ENCODE measurements at regions not wholly inside any gene's neighbourhood (a gene's known extent, or its start where the extent isn't known, plus 50 kb on each side); places are given as distances from the start of the nearest gene placed in this dataset.

DNA sequence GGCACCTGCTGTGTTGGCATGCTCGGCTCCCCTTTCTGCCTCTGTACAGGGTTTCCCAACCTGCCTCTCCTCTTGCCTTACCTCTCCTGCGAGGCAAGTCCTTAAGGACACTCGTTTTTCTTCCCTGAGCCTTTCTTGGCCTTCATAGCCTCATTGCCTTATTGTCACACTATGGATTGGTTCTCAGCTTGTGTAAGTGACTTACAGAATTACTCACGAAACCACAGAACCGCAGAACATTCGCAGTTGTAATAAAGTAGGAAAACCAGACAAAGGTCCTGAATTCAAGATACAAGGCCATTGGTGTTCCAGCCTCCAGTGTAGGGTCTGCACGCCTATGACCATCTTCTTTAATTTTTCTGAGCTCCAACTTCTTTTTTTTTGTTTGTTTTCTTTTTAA lies 317.6 kb upstream of the SMIM21 start:
- TF ChIP-seq, protein P1, sequence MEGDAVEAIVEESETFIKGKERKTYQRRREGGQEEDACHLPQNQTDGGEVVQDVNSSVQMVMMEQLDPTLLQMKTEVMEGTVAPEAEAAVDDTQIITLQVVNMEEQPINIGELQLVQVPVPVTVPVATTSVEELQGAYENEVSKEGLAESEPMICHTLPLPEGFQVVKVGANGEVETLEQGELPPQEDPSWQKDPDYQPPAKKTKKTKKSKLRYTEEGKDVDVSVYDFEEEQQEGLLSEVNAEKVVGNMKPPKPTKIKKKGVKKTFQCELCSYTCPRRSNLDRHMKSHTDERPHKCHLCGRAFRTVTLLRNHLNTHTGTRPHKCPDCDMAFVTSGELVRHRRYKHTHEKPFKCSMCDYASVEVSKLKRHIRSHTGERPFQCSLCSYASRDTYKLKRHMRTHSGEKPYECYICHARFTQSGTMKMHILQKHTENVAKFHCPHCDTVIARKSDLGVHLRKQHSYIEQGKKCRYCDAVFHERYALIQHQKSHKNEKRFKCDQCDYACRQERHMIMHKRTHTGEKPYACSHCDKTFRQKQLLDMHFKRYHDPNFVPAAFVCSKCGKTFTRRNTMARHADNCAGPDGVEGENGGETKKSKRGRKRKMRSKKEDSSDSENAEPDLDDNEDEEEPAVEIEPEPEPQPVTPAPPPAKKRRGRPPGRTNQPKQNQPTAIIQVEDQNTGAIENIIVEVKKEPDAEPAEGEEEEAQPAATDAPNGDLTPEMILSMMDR (IDR thresholded peaks at IDR 0.05; ENCODE audit: control insufficient read depth, extremely low read depth, insufficient read depth), result no peak

DNA sequence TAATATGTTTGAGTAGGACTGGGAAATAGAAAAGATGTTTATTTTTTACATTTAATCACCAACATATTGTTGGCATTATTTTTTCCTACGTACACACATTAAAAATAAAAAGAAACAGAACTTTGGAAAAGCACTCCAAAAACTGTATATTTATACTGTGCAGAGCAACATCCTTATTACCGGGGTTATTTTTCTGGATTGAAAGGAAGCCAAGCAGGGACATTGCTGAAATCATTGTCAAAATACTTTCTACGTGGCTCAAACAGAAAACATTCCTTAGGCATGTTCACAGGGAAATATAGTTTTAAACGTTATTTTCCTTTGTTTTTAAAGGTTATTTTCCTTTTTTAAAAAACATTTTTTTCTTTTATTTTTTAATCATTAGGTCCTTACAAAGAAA lies 315.0 kb upstream of the SMIM21 start:
- no peak for DNase-seq (ENCODE audit: low read depth)
- TF ChIP-seq, protein P1 (IDR thresholded peaks at IDR 0.05; ENCODE audit: control insufficient read depth, extremely low read depth, insufficient read depth), result no peak
- H3K4me3 ChIP-seq (ENCODE audit: low read depth, low read length), result no peak overlapping the region

More for the DNA sequence above, 317.6 kb upstream of the SMIM21 start:
- no peak overlapping the region for H3K4me3 ChIP-seq (ENCODE audit: low read depth, low read length)
- no peak for DNase-seq (ENCODE audit: low read depth)

DNA sequence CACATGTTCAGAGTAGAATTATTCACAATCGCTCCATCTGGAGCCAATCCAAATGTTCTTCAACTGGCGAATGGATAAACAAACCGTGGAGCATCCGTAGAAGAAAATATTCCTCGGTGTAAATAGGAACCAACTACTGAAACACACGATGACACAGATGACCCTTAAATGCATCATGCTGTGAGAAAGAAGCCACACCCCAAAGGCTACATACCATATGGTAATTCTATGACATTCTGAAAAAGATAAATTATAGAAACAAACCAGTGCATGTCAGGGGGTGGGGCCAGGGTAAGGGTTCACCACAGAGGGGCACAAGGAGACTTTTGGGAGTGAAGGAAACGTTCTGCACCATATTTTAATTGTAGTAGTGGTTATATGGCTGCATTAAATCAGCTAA lies 312.2 kb upstream of the SMIM21 start:
- DNase-seq (ENCODE audit: low read depth), result no peak
- TF ChIP-seq, protein P1 (IDR thresholded peaks at IDR 0.05; ENCODE audit: control insufficient read depth, extremely low read depth, insufficient read depth), result no peak

DNA sequence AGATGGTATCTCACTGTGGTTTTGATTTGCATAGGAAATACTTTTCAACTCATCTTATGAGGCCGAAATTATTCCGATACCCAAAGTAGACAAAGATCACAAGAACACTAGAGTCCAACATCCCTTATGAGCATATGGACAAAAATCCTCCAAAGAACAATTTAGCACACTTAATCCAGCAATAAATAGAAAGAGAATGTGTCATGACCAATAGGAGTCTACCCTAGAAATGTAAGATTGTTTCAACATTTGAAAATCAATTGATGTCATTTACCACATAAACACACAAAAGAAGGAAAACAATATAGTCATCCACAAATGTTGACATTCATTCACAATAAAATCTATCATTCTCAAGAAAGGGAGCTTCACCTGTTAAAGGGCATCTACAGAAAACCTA lies 307.8 kb upstream of the SMIM21 start:
- TF ChIP-seq, protein P1 (IDR thresholded peaks at IDR 0.05; ENCODE audit: control insufficient read depth, extremely low read depth, insufficient read depth), result no peak
- no peak overlapping the region for H3K4me3 ChIP-seq (ENCODE audit: low read depth, low read length)
- DNase-seq (ENCODE audit: low read depth), result no peak

More for the DNA sequence above, 312.2 kb upstream of the SMIM21 start:
- no peak overlapping the region for H3K4me3 ChIP-seq (ENCODE audit: low read depth, low read length)

DNA sequence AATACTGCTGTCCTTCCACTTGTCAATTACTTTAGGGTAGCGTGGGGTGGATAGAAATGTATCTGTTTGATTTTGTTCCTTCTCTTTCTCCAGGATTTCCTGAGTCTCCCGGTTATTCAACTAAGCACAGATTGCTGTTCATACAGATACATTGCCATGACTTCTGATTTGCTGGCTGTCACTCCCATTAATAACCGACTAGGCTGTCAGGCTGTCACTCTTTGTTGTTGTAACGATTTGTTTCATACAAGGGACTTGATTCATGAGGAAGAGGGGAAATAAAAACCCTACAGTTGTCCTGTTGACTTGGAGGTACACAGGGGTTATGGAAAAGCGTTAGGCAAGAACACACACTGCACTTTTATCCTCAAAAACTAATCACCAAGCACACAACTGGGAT lies 302.7 kb upstream of the SMIM21 start:
- no peak for DNase-seq (ENCODE audit: low read depth)
- TF ChIP-seq, protein P1 (IDR thresholded peaks at IDR 0.05; ENCODE audit: control insufficient read depth, extremely low read depth, insufficient read depth), result no peak
- no peak overlapping the region for H3K4me3 ChIP-seq (ENCODE audit: low read depth, low read length)

DNA sequence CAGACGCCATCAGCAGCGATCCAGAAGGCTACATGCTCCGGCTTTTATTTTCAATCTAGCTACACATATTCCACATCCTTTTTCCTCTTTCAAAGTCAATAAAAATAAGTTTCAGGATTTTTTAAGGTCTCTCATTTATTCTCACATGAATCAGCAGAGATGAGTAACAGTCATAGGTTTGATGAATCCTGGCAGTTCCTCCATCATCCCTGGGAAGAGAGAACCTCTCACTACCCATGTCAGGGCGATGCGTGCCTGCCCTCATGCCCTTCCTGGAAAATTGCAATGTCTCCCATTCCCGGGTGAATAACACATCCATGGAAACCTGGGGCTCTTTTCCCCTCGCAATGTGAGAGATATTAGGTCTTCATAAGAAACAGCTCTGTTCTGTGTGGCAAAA lies 301.1 kb upstream of the SMIM21 start:
- TF ChIP-seq, protein P1 (IDR thresholded peaks at IDR 0.05; ENCODE audit: control insufficient read depth, extremely low read depth, insufficient read depth), result no peak
- DNase-seq (ENCODE audit: low read depth), result no peak

DNA sequence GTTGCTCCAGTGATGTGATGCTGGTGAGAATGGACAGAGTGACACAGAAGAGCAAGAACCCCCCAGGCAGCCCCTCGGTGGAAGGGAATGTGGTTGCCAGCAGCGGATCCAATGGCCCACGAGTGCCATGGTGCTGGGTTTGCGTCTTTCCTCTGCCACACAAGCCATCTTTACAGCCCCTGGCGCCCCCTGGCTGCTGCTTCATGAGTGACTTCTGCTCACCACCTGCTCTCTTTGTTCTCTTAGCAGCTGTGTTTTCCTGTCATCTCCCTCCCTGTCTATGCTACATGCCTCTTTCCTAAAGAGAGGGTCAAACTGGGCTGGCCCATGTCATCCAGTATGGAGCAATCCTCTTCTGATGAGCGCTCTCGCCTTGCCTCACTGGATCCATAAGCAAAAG lies 300.0 kb upstream of the SMIM21 start:
- no peak for DNase-seq (ENCODE audit: low read depth)

More for the DNA sequence above, 301.1 kb upstream of the SMIM21 start:
- H3K4me3 ChIP-seq (ENCODE audit: low read depth, low read length), result no peak overlapping the region

More for the DNA sequence above, 300.0 kb upstream of the SMIM21 start:
- no peak overlapping the region for H3K4me3 ChIP-seq (ENCODE audit: low read depth, low read length)
- TF ChIP-seq, protein P1 (IDR thresholded peaks at IDR 0.05; ENCODE audit: control insufficient read depth, extremely low read depth, insufficient read depth), result peak; percentile 68
